Osteoblast (primary cell): ENCODE measurements at regions not wholly inside any gene's neighbourhood (a gene's known extent, or its start where the extent isn't known, plus 50 kb on each side); places are given as distances from the start of the nearest gene placed in this dataset.

Experiments
- DNase-seq: peaks from one replicate; pipeline ENCODE4 v3.0.0; 2011; ENCODE audit warnings: low spot score, mixed read lengths; ENCODE audit not compliant: insufficient read length; ENCODE audit errors: missing footprints
- H2AFZ ChIP-seq: 2 replicates; pipeline ENCODE4 v1.6.0; 2011; ENCODE audit warnings: mild to moderate bottlenecking, low read length
- H3K27ac ChIP-seq: 2 replicates; pipeline ENCODE4 v1.5.1; 2011; ENCODE audit warnings: mild to moderate bottlenecking, low read depth, low read length, moderate library complexity
- H3K27me3 ChIP-seq: 2 replicates; pipeline ENCODE4 v1.6.0; 2012; ENCODE audit warnings: mild to moderate bottlenecking, control low read depth, inconsistent platforms, low read length, moderate library complexity; ENCODE audit not compliant: insufficient read depth
- H3K36me3 ChIP-seq: 2 replicates; pipeline ENCODE4 v1.5.1; 2011; ENCODE audit warnings: mild to moderate bottlenecking, low read length, control low read depth, moderate library complexity; ENCODE audit not compliant: insufficient read depth
- H3K4me1 ChIP-seq: 2 replicates; pipeline ENCODE4 v1.5.1; 2011; ENCODE audit warnings: mild to moderate bottlenecking, low read length, control low read depth, moderate library complexity; ENCODE audit not compliant: insufficient read depth
- H3K4me2 ChIP-seq: 2 replicates; pipeline ENCODE4 v1.6.0; 2011; ENCODE audit warnings: mild to moderate bottlenecking, low read length; ENCODE audit not compliant: insufficient read depth
- H3K4me3 ChIP-seq: fragments of 200-600 bp; sonication (generic); 3 replicates; pipeline ENCODE4 v1.5.1; 2012; ENCODE audit warnings: mild to moderate bottlenecking, low read length, inconsistent platforms; ENCODE audit not compliant: insufficient read depth
- H3K79me2 ChIP-seq: 2 replicates; pipeline ENCODE4 v1.6.0; 2012; ENCODE audit warnings: mild to moderate bottlenecking, low read length, control low read depth, inconsistent platforms; ENCODE audit not compliant: insufficient read depth
- H3K9me3 ChIP-seq: 2 replicates; pipeline ENCODE4 v1.5.1; 2011; ENCODE audit warnings: low read depth, low read length, control low read depth
- H4K20me1 ChIP-seq: 2 replicates; pipeline ENCODE4 v1.6.0; 2012; ENCODE audit warnings: mild to moderate bottlenecking, low read length, control low read depth; ENCODE audit not compliant: insufficient read depth
- TF ChIP-seq, protein P1 (sequence below): IDR thresholded peaks from 2 replicates; pipeline ENCODE4 v1.5.1; 2011; ENCODE audit warnings: mild to moderate bottlenecking, low read depth, low read length, moderate library complexity; ENCODE audit errors: extremely low read depth

- Histone ChIP-seq H3K36me3 (no peaks in the 10 kb centered on the region), H3K9me3 (no peaks in the 10 kb centered on the region), H3K4me3 (no peak overlapping the region), H3K4me1 (peaks cover 35% of the 10 kb centered on the region), H3K27me3 (no peaks in the 10 kb centered on the region), H2AFZ (no peak overlapping the region), H3K79me2 (no peaks in the 10 kb centered on the region), H3K4me2 (no peak overlapping the region), H3K27ac (no peak overlapping the region), H4K20me1 (no peaks in the 10 kb centered on the region)
- TF ChIP-seq, protein P1, sequence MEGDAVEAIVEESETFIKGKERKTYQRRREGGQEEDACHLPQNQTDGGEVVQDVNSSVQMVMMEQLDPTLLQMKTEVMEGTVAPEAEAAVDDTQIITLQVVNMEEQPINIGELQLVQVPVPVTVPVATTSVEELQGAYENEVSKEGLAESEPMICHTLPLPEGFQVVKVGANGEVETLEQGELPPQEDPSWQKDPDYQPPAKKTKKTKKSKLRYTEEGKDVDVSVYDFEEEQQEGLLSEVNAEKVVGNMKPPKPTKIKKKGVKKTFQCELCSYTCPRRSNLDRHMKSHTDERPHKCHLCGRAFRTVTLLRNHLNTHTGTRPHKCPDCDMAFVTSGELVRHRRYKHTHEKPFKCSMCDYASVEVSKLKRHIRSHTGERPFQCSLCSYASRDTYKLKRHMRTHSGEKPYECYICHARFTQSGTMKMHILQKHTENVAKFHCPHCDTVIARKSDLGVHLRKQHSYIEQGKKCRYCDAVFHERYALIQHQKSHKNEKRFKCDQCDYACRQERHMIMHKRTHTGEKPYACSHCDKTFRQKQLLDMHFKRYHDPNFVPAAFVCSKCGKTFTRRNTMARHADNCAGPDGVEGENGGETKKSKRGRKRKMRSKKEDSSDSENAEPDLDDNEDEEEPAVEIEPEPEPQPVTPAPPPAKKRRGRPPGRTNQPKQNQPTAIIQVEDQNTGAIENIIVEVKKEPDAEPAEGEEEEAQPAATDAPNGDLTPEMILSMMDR = no peak
- no peak for DNase-seq
These were observed 186.8 kb downstream of the SNX18 start for GRCh38 chr5:54704333-54704732.

GRCh38 chr5:54703565-54704255 is 186.2 kb downstream of the SNX18 start:
- H3K36me3 ChIP-seq = no peaks in the 10 kb centered on the region
- peak overlapping the region; percentile 75 for H3K27ac ChIP-seq
- no peaks in the 10 kb centered on the region for H3K27me3 ChIP-seq
- TF ChIP-seq, protein P1 = no peak
- H3K4me1 ChIP-seq = peaks cover 35% of the 10 kb centered on the region
- H4K20me1 ChIP-seq = no peaks in the 10 kb centered on the region
- no peak for DNase-seq
- peak overlapping the region; percentile 54 for H3K4me2 ChIP-seq
- H3K9me3 ChIP-seq = no peaks in the 10 kb centered on the region
- H2AFZ ChIP-seq = peak overlapping the region; percentile 24
- no peak overlapping the region for H3K4me3 ChIP-seq
- H3K79me2 ChIP-seq = no peaks in the 10 kb centered on the region

DNA sequence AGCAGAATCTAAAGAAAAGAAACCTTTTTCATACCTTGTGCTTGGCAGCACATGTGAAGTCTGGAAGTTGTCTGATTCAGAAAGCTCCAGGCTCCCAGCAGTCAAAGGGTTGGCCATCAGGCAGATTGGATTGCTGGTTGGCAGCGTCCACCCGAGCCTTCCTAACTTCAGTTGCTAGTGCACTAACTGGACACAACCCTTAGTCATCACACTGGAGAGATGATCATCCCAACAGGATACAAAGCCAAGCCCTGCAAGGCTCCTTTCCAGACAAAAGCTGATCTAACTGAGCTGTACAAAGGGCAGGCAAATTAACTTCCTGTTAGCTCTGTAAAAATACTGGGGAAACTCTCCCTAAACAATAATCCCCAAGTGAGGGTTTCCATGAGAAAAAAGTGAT is 185.6 kb downstream of the SNX18 start:
- H2AFZ ChIP-seq = peak overlapping the region; percentile 24
- peaks cover 35% of the 10 kb centered on the region for H3K4me1 ChIP-seq

GRCh38 chr5:54702470-54702869 is 184.9 kb downstream of the SNX18 start:
- Histone ChIP-seq H3K4me3 (peak overlapping the region; percentile 3), H3K4me2 (peak overlapping the region; percentile 54), H3K4me1 (peaks cover 35% of the 10 kb centered on the region), H3K9me3 (no peaks in the 10 kb centered on the region), H3K36me3 (no peaks in the 10 kb centered on the region), H3K79me2 (no peaks in the 10 kb centered on the region), H3K27me3 (no peaks in the 10 kb centered on the region), H2AFZ (no peak overlapping the region), H4K20me1 (no peaks in the 10 kb centered on the region), H3K27ac (peak overlapping the region; percentile 75)
- DNase-seq = no peak
- TF ChIP-seq, protein P1 = no peak

More for the DNA sequence above, 185.6 kb downstream of the SNX18 start:
- Histone ChIP-seq H3K27me3 (no peaks in the 10 kb centered on the region), H3K79me2 (no peaks in the 10 kb centered on the region), H3K9me3 (no peaks in the 10 kb centered on the region), H3K4me2 (peak overlapping the region; percentile 54), H3K27ac (peak overlapping the region; percentile 75), H4K20me1 (no peaks in the 10 kb centered on the region), H3K4me3 (no peak overlapping the region), H3K36me3 (no peaks in the 10 kb centered on the region)
- TF ChIP-seq, protein P1 = no peak
- DNase-seq = peak; percentile 80
